ENCODE measurements at regions not wholly inside any gene's neighbourhood (a gene's known extent, or its start where the extent isn't known, plus 50 kb on each side); places are given as distances from the start of the nearest gene placed in this dataset.

- WGBS (ENCODE audit: extremely low coverage, insufficient coverage, low lambda C conversion rate), result no CpG with 5 or more reads among the region's 3 CpGs
Observed at GRCh38 chr6:141705431-141705830, 427.3 kb upstream of the GJE1 start.

GRCh38 chr6:141704151-141704550, 428.6 kb upstream of the GJE1 start:
- Histone ChIP-seq H2BK120ac (ENCODE audit: low read depth, low read length) (no peak overlapping the region), H3K4me1 (ENCODE audit: control insufficient read depth, low read depth, low read length) (no peaks in the 10 kb centered on the region), H3K4ac (ENCODE audit: low read depth, low read length) (no peak overlapping the region), H3K4me2 (ENCODE audit: low read length) (no peak overlapping the region), H3K9ac (ENCODE audit: low read length) (no peak overlapping the region), H3K23ac (ENCODE audit: low read length) (no peak overlapping the region), H3K79me1 (ENCODE audit: low read length) (no peaks in the 10 kb centered on the region), H2BK5ac (ENCODE audit: low read length) (no peak overlapping the region), H3K18ac (ENCODE audit: low read length) (no peak overlapping the region), H3K27ac (ENCODE audit: low read depth, low read length) (no peak overlapping the region), H3K27me3 (ENCODE audit: insufficient read depth, low read length, poor library complexity) (no peaks in the 10 kb centered on the region), H3K4me3 (ENCODE audit: low read length) (no peak overlapping the region), H2BK15ac (replicated peaks; ENCODE audit: low read depth) (no peak overlapping the region), H2AK5ac (ENCODE audit: low read length) (no peak overlapping the region), H4K8ac (ENCODE audit: low read depth, low read length) (no peak overlapping the region), H3K56ac (ENCODE audit: low read length) (no peak overlapping the region), H3K36me3 (ENCODE audit: control insufficient read depth, insufficient read depth, low read length) (no peaks in the 10 kb centered on the region), H4K5ac (ENCODE audit: low read length) (no peak overlapping the region), H3K79me2 (ENCODE audit: control insufficient read depth, insufficient read depth, low read length) (no peaks in the 10 kb centered on the region)
- WGBS (ENCODE audit: extremely low coverage, insufficient coverage, low lambda C conversion rate), result no CpG with 5 or more reads among the region's 1 CpG
- no peak for DNase-seq

More at GRCh38 chr6:141705431-141705830, 427.3 kb upstream of the GJE1 start:
- Histone ChIP-seq H4K8ac (ENCODE audit: low read depth, low read length) (no peak overlapping the region), H3K4me1 (ENCODE audit: control insufficient read depth, low read depth, low read length) (no peaks in the 10 kb centered on the region), H3K27ac (ENCODE audit: low read depth, low read length) (no peak overlapping the region), H4K5ac (ENCODE audit: low read length) (no peak overlapping the region), H3K9ac (ENCODE audit: low read length) (no peak overlapping the region), H3K27me3 (ENCODE audit: insufficient read depth, low read length, poor library complexity) (no peaks in the 10 kb centered on the region), H2BK120ac (ENCODE audit: low read depth, low read length) (no peak overlapping the region), H2BK5ac (ENCODE audit: low read length) (no peak overlapping the region), H2AK5ac (ENCODE audit: low read length) (no peak overlapping the region), H3K23ac (ENCODE audit: low read length) (no peak overlapping the region), H3K79me2 (ENCODE audit: control insufficient read depth, insufficient read depth, low read length) (no peaks in the 10 kb centered on the region), H3K4me2 (ENCODE audit: low read length) (no peak overlapping the region), H3K56ac (ENCODE audit: low read length) (no peak overlapping the region), H3K18ac (ENCODE audit: low read length) (no peak overlapping the region), H2BK15ac (replicated peaks; ENCODE audit: low read depth) (no peak overlapping the region), H3K36me3 (ENCODE audit: control insufficient read depth, insufficient read depth, low read length) (no peaks in the 10 kb centered on the region), H3K4me3 (ENCODE audit: low read length) (no peak overlapping the region), H3K4ac (ENCODE audit: low read depth, low read length) (no peak overlapping the region), H3K79me1 (ENCODE audit: low read length) (no peaks in the 10 kb centered on the region)
- DNase-seq, result no peak

DNA sequence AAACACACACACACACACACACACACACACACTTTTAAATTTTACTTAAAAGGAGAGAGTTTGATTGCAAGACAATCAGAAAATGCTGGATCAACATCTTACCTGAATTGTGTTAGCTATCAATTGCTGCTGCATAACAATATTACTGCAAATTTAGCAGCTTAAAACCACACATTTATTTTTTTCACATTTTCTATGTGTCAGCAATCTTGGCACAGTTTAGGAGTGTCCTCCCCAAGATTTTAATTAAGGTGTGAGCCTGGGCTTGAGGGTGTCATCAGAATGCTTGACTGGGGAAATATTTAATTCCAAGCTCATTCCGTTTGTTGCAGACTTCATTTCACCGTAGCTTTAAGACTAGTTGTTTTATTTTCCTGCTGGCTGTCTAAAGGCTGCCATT, 431.0 kb upstream of the GJE1 start:
- no peak overlapping the region for H3K4me3 ChIP-seq (ENCODE audit: low read length)

DNA sequence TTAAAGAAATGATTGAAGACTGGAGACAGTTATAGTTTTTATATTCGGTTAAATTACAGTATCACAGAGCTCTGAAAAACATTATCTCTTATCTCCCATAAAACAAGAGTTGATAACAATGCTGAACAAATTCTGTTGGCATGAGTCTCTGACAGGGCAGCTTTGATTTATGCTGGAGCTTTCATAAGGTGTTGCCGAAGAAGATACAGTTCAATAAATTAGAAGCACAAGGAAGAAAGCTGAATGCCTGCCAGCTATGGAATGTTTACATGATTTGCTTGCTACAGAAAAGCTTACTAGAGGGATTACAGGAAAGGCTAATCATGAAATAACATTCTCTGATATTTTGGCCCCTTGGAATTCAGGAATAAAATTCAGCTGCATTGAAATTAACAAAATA, 431.9 kb upstream of the GJE1 start:
- Histone ChIP-seq H3K36me3 (ENCODE audit: control insufficient read depth, insufficient read depth, low read length) (no peaks in the 10 kb centered on the region), H3K56ac (ENCODE audit: low read length) (no peak overlapping the region), H2BK5ac (ENCODE audit: low read length) (no peak overlapping the region), H4K5ac (ENCODE audit: low read length) (no peak overlapping the region), H3K27me3 (ENCODE audit: insufficient read depth, low read length, poor library complexity) (no peaks in the 10 kb centered on the region), H3K4ac (ENCODE audit: low read depth, low read length) (no peak overlapping the region), H3K27ac (ENCODE audit: low read depth, low read length) (no peak overlapping the region), H2AK5ac (ENCODE audit: low read length) (no peak overlapping the region), H3K9ac (ENCODE audit: low read length) (no peak overlapping the region), H3K4me2 (ENCODE audit: low read length) (no peak overlapping the region), H2BK15ac (replicated peaks; ENCODE audit: low read depth) (no peak overlapping the region), H3K18ac (ENCODE audit: low read length) (no peak overlapping the region), H3K4me1 (ENCODE audit: control insufficient read depth, low read depth, low read length) (no peaks in the 10 kb centered on the region), H4K8ac (ENCODE audit: low read depth, low read length) (no peak overlapping the region), H2BK120ac (ENCODE audit: low read depth, low read length) (no peak overlapping the region), H3K4me3 (ENCODE audit: low read length) (no peak overlapping the region), H3K79me1 (ENCODE audit: low read length) (no peaks in the 10 kb centered on the region), H3K79me2 (ENCODE audit: control insufficient read depth, insufficient read depth, low read length) (no peaks in the 10 kb centered on the region), H3K23ac (ENCODE audit: low read length) (no peak overlapping the region)
- WGBS (ENCODE audit: extremely low coverage, insufficient coverage, low lambda C conversion rate), result no CpG with 5 or more reads among the region's 2 CpGs
- DNase-seq, result no peak

More for the DNA sequence above, 431.0 kb upstream of the GJE1 start:
- H3K56ac ChIP-seq (ENCODE audit: low read length), result no peak overlapping the region
- H3K23ac ChIP-seq (ENCODE audit: low read length), result no peak overlapping the region
- H3K27me3 ChIP-seq (ENCODE audit: insufficient read depth, low read length, poor library complexity), result no peaks in the 10 kb centered on the region
- no peak for DNase-seq
- H3K79me1 ChIP-seq (ENCODE audit: low read length), result no peaks in the 10 kb centered on the region
- H3K36me3 ChIP-seq (ENCODE audit: control insufficient read depth, insufficient read depth, low read length), result no peaks in the 10 kb centered on the region
- H2BK120ac ChIP-seq (ENCODE audit: low read depth, low read length), result no peak overlapping the region
- no peak overlapping the region for H3K27ac ChIP-seq (ENCODE audit: low read depth, low read length)
- H4K5ac ChIP-seq (ENCODE audit: low read length), result no peak overlapping the region
- H3K9ac ChIP-seq (ENCODE audit: low read length), result no peak overlapping the region
- no peak overlapping the region for H2BK5ac ChIP-seq (ENCODE audit: low read length)
- no peak overlapping the region for H4K8ac ChIP-seq (ENCODE audit: low read depth, low read length)
- no peak overlapping the region for H2BK15ac ChIP-seq (replicated peaks; ENCODE audit: low read depth)
- H3K18ac ChIP-seq (ENCODE audit: low read length), result no peak overlapping the region
- no peaks in the 10 kb centered on the region for H3K79me2 ChIP-seq (ENCODE audit: control insufficient read depth, insufficient read depth, low read length)
- no peak overlapping the region for H2AK5ac ChIP-seq (ENCODE audit: low read length)
- no peaks in the 10 kb centered on the region for H3K4me1 ChIP-seq (ENCODE audit: control insufficient read depth, low read depth, low read length)
- WGBS (ENCODE audit: extremely low coverage, insufficient coverage, low lambda C conversion rate), result no CpG with 5 or more reads among the region's 2 CpGs
- no peak overlapping the region for H3K4ac ChIP-seq (ENCODE audit: low read depth, low read length)
- H3K4me2 ChIP-seq (ENCODE audit: low read length), result no peak overlapping the region

DNA sequence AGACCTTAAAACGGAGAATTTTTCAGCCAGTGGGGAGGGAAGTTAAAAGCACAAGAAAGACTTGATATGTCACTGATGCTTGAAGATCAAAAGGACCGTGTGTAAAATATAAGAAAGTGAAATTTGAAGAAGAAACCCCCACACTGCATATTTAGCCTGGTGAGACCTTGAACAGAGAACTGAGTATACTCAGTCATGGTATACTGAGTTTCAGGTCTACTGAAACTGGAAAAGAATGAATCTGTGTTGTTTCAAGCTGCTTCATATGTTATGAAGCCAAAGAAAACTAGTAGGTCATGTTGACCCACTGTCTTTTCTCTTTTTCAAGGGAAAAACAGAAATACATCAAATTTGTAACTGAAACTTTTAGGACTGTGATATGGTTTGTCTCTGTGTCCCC, 443.8 kb upstream of the GJE1 start:
- Histone ChIP-seq H3K4me1 (ENCODE audit: control insufficient read depth, low read depth, low read length) (no peaks in the 10 kb centered on the region), H2BK120ac (ENCODE audit: low read depth, low read length) (no peak overlapping the region), H3K4me2 (ENCODE audit: low read length) (no peak overlapping the region), H4K5ac (ENCODE audit: low read length) (no peak overlapping the region), H3K36me3 (ENCODE audit: control insufficient read depth, insufficient read depth, low read length) (no peaks in the 10 kb centered on the region), H3K56ac (ENCODE audit: low read length) (no peak overlapping the region), H4K8ac (ENCODE audit: low read depth, low read length) (no peak overlapping the region), H3K27ac (ENCODE audit: low read depth, low read length) (no peak overlapping the region), H3K79me1 (ENCODE audit: low read length) (no peaks in the 10 kb centered on the region), H3K27me3 (ENCODE audit: insufficient read depth, low read length, poor library complexity) (no peaks in the 10 kb centered on the region), H3K4me3 (ENCODE audit: low read length) (no peak overlapping the region), H2BK15ac (replicated peaks; ENCODE audit: low read depth) (no peak overlapping the region), H3K9ac (ENCODE audit: low read length) (no peak overlapping the region), H2AK5ac (ENCODE audit: low read length) (no peak overlapping the region), H3K18ac (ENCODE audit: low read length) (no peak overlapping the region), H2BK5ac (ENCODE audit: low read length) (no peak overlapping the region), H3K79me2 (ENCODE audit: control insufficient read depth, insufficient read depth, low read length) (no peaks in the 10 kb centered on the region), H3K4ac (ENCODE audit: low read depth, low read length) (no peak overlapping the region), H3K23ac (ENCODE audit: low read length) (no peak overlapping the region)
- no peak for DNase-seq
- no CpG with 5 or more reads among the region's 2 CpGs for WGBS (ENCODE audit: extremely low coverage, insufficient coverage, low lambda C conversion rate)

DNA sequence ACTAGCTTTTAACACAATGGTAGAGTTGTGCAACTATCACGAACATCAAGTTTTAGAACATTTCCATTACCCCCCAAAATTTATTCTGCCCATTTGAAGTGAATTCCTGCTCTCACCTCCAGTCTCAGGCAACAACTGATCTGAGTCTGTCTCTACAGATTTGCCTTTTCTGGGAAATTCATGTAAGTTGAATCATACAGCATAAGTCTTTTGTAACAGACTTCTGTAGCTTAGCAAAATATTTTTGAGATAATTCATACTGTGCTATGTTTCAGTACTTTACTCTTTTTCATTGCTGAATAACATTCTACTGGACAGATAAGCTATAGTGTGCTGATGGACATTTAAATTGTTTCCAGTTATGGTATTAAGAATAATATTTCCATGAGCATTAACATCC, 447.3 kb upstream of the GJE1 start:
- no CpG with 5 or more reads among the region's 1 CpG for WGBS (ENCODE audit: extremely low coverage, insufficient coverage, low lambda C conversion rate)
- Histone ChIP-seq H2BK15ac (replicated peaks; ENCODE audit: low read depth) (no peak overlapping the region), H2AK5ac (ENCODE audit: low read length) (no peak overlapping the region), H3K18ac (ENCODE audit: low read length) (no peak overlapping the region), H3K36me3 (ENCODE audit: control insufficient read depth, insufficient read depth, low read length) (no peaks in the 10 kb centered on the region), H3K9ac (ENCODE audit: low read length) (no peak overlapping the region), H3K27ac (ENCODE audit: low read depth, low read length) (no peak overlapping the region), H3K4me2 (ENCODE audit: low read length) (no peak overlapping the region), H4K5ac (ENCODE audit: low read length) (no peak overlapping the region), H3K27me3 (ENCODE audit: insufficient read depth, low read length, poor library complexity) (no peaks in the 10 kb centered on the region), H4K8ac (ENCODE audit: low read depth, low read length) (no peak overlapping the region), H3K23ac (ENCODE audit: low read length) (no peak overlapping the region), H3K56ac (ENCODE audit: low read length) (no peak overlapping the region), H3K79me1 (ENCODE audit: low read length) (no peaks in the 10 kb centered on the region), H3K4me3 (ENCODE audit: low read length) (no peak overlapping the region), H3K79me2 (ENCODE audit: control insufficient read depth, insufficient read depth, low read length) (no peaks in the 10 kb centered on the region), H3K4me1 (ENCODE audit: control insufficient read depth, low read depth, low read length) (no peaks in the 10 kb centered on the region), H2BK5ac (ENCODE audit: low read length) (no peak overlapping the region), H2BK120ac (ENCODE audit: low read depth, low read length) (no peak overlapping the region), H3K4ac (ENCODE audit: low read depth, low read length) (no peak overlapping the region)
- no peak for DNase-seq

All from mesendoderm (in vitro differentiated cells).